Gastrocnemius medialis (tissue), 4 donors: ENCODE measurements at regions not wholly inside any gene's neighbourhood (a gene's known extent, or its start where the extent isn't known, plus 50 kb on each side); places are given as distances from the start of the nearest gene placed in this dataset.

Experiments
- ATAC-seq, 2 donors: fragments of 150-250 bp; one replicate each; pipeline ENCODE4 v1.9.1; 2016
- DNase-seq, 2 donors: peaks; one replicate each; pipeline ENCODE4 v3.0.0-alpha.2; 2019
- H3K27ac ChIP-seq, 4 donors: fragments of 200-600 bp; sonication (generic); 1 replicate in 1 of 4; 2 replicates in 3 of 4; pipeline ENCODE4 v1.5.1; 2016 to 2018; ENCODE audit warnings: mild to moderate bottlenecking in 2 of 4, moderate library complexity in 1 of 4
- H3K27me3 ChIP-seq, 3 donors: fragments of 200-600 bp; sonication (generic) in 2 of 3; 1 replicate in 1 of 3; 2 replicates in 2 of 3; pipeline versions ENCODE4 v1.5.1 to v1.6.0; 2016 to 2019; ENCODE audit warnings: mild to moderate bottlenecking in 1 of 3, moderate library complexity in 1 of 3
- H3K36me3 ChIP-seq, 2 donors: fragments of 200-600 bp; sonication (generic) in 1 of 2; one replicate each; pipeline ENCODE4 v1.5.1; 2017 to 2018
- H3K4me1 ChIP-seq, 2 donors: fragments of 200-600 bp; sonication (generic) in 1 of 2; one replicate each; pipeline ENCODE4 v1.5.1; 2016 to 2017; ENCODE audit warnings: mild to moderate bottlenecking in 2 of 2
- H3K4me3 ChIP-seq, 4 donors: fragments of 200-600 bp; sonication (generic) in 3 of 4; 1 replicate in 1 of 4; 2 replicates in 3 of 4; pipeline ENCODE4 v1.5.1; 2016 to 2019; ENCODE audit warnings: mild to moderate bottlenecking in 2 of 4
- H3K9me3 ChIP-seq, 3 donors: fragments of 200-600 bp; sonication (generic) in 2 of 3; 1 replicate in 1 of 3; 2 replicates in 2 of 3; pipeline ENCODE4 v1.5.1; 2016 to 2019
- CTCF ChIP-seq, 5 experiments: fragments of 450-650 bp in 3 of 5; fragments of 200-600 bp in 2 of 5; sonication (generic) in 2 of 5; IDR thresholded peaks in 4 of 5; conservative IDR thresholded peaks in 1 of 5; 1 replicate in 4 of 5; 2 replicates in 1 of 5; pipeline ENCODE4 v1.5.1; 2016 to 2019; ENCODE audit warnings: antibody characterized with exemption in 5 of 5, mild to moderate bottlenecking in 3 of 5, moderate library complexity in 3 of 5
- POLR2A ChIP-seq, 2 donors: fragments of 450-650 bp; IDR thresholded peaks; one replicate each; pipeline ENCODE4 v1.6.1; 2017; ENCODE audit warnings: antibody characterized with exemption in 2 of 2, mild to moderate bottlenecking in 2 of 2, moderate library complexity in 2 of 2
- in situ Hi-C, 4 donors: fragments of 200-750 bp; cut with MboI; loops; one replicate each; pipeline versions ENCODE4 v1.15.0 to v1.8.0; 2017; ENCODE audit warnings: low sequenced_read_pairs in 4 of 4
- intact Hi-C: fragments of 100-400 bp; cut with DNase I; formaldehyde crosslinking; loops from one replicate; pipeline ENCODE4 v1.15.1; 2023; ENCODE audit warnings: low total_unique reads

GRCh38 chr3:67076607-67077006 lies 78.5 kb downstream of the KBTBD8 start:
- no peak for ATAC-seq
- no peaks in the 10 kb centered on the region for H3K36me3 ChIP-seq
- in situ Hi-C loops (no loop called here), intact Hi-C loops (no loop called here)
- no peak overlapping the region for H3K4me3 ChIP-seq
- H3K27ac ChIP-seq = no peak overlapping the region
- H3K9me3 ChIP-seq = no peaks in the 10 kb centered on the region
- TF ChIP-seq CTCF (IDR thresholded peaks at IDR 0.05 in 4 of 5, conservative IDR thresholded peaks at IDR 0.05 in 1 of 5) (no peak), POLR2A (IDR thresholded peaks at IDR 0.05) (no peak)
- H3K4me1 ChIP-seq = no peaks in the 10 kb centered on the region
- DNase-seq = no peak
- no peaks in the 10 kb centered on the region for H3K27me3 ChIP-seq

- DNase-seq = no peak
- Histone ChIP-seq H3K9me3 (no peaks in the 10 kb centered on the region), H3K4me1 (no peaks in the 10 kb centered on the region), H3K27me3 (no peaks in the 10 kb centered on the region), H3K27ac (no peak overlapping the region), H3K36me3 (no peaks in the 10 kb centered on the region), H3K4me3 (no peak overlapping the region)
- TF ChIP-seq POLR2A (IDR thresholded peaks at IDR 0.05) = no peak
- no peak for TF ChIP-seq CTCF (IDR thresholded peaks at IDR 0.05 in 4 of 5, conservative IDR thresholded peaks at IDR 0.05 in 1 of 5)
- intact Hi-C loops (no loop called here), in situ Hi-C loops (no loop called here)
- ATAC-seq = no peak
Measured at GRCh38 chr3:67077656-67078055, 79.5 kb downstream of the KBTBD8 start.

- no peaks in the 10 kb centered on the region for H3K9me3 ChIP-seq
- no peaks in the 10 kb centered on the region for H3K4me1 ChIP-seq
- in situ Hi-C loops (no loop called here), intact Hi-C loops (no loop called here)
- no peaks in the 10 kb centered on the region for H3K36me3 ChIP-seq
- no peaks in the 10 kb centered on the region for H3K27me3 ChIP-seq
- H3K27ac ChIP-seq = no peak overlapping the region
- no peak for TF ChIP-seq CTCF (IDR thresholded peaks at IDR 0.05 in 4 of 5, conservative IDR thresholded peaks at IDR 0.05 in 1 of 5)
- no peak for TF ChIP-seq POLR2A (IDR thresholded peaks at IDR 0.05)
- no peak for ATAC-seq
- DNase-seq = no peak
- no peak overlapping the region for H3K4me3 ChIP-seq
Measured at GRCh38 chr3:67082533-67083024, 84.5 kb downstream of the KBTBD8 start.

- Histone ChIP-seq H3K4me3 (no peak overlapping the region), H3K36me3 (no peaks in the 10 kb centered on the region), H3K27ac (no peak overlapping the region), H3K27me3 (no peaks in the 10 kb centered on the region), H3K4me1 (no peaks in the 10 kb centered on the region), H3K9me3 (no peaks in the 10 kb centered on the region)
- DNase-seq (no peak), ATAC-seq (no peak)
- intact Hi-C loops = no loop called here
- in situ Hi-C loops = no loop called here
- TF ChIP-seq POLR2A (IDR thresholded peaks at IDR 0.05) (no peak), CTCF (IDR thresholded peaks at IDR 0.05 in 4 of 5, conservative IDR thresholded peaks at IDR 0.05 in 1 of 5) (no peak)
Measured at GRCh38 chr3:67083277-67083676, 85.2 kb downstream of the KBTBD8 start.

- Histone ChIP-seq H3K27ac (no peak overlapping the region), H3K9me3 (no peaks in the 10 kb centered on the region), H3K36me3 (no peaks in the 10 kb centered on the region), H3K4me1 (no peaks in the 10 kb centered on the region), H3K27me3 (no peaks in the 10 kb centered on the region), H3K4me3 (no peak overlapping the region)
- in situ Hi-C loops (no loop called here), intact Hi-C loops (no loop called here)
- DNase-seq (no peak), ATAC-seq (no peak)
- no peak for TF ChIP-seq CTCF (IDR thresholded peaks at IDR 0.05 in 4 of 5, conservative IDR thresholded peaks at IDR 0.05 in 1 of 5)
- TF ChIP-seq POLR2A (IDR thresholded peaks at IDR 0.05) = no peak
Measured at GRCh38 chr3:67087788-67088187, 89.7 kb downstream of the KBTBD8 start.
